Astrocyte (in vitro differentiated cells and primary cell): ENCODE measurements at regions not wholly inside any gene's neighbourhood (a gene's known extent, or its start where the extent isn't known, plus 50 kb on each side); places are given as distances from the start of the nearest gene placed in this dataset.

Source experiments
- CTCF ChIP-seq: IDR thresholded peaks from 2 replicates; pipeline ENCODE4 v1.5.1; 2011; ENCODE audit warnings: low read depth, mild to moderate bottlenecking, inconsistent platforms, low read length, moderate library complexity; ENCODE audit not compliant: insufficient read depth
- EZH2 ChIP-seq: IDR thresholded peaks from 2 replicates; pipeline ENCODE4 v1.6.1; 2012; ENCODE audit warnings: mild to moderate bottlenecking, low read length, inconsistent platforms; ENCODE audit not compliant: insufficient read depth

GRCh38 chr2:239567786-239568185 is 167.0 kb upstream of the HDAC4 start:
- TF ChIP-seq CTCF = no peak
- TF ChIP-seq EZH2 = no peak
